ENCODE measurements at regions not wholly inside any gene's neighbourhood (a gene's known extent, or its start where the extent isn't known, plus 50 kb on each side); places are given as distances from the start of the nearest gene placed in this dataset.
A peak's percentile ranks its signal among the peaks of the same experiment; 100 is the strongest.
"Not testable (repeated sequence)": the region's sequence is repeated elsewhere in the genome, so short reads cannot be mapped to it uniquely, and the experiment has no call there.

GRCh38 chr3:74978684-74979083 is 364.2 kb upstream of the CNTN3 start:
- DNase-seq (ENCODE audit: low spot score): no peak

- DNase-seq (ENCODE audit: low spot score): not testable (repeated sequence)
Observed at GRCh38 chr3:74985028-74985904, 370.8 kb upstream of the CNTN3 start.

- DNase-seq (ENCODE audit: low spot score): no peak
Observed at GRCh38 chr3:74988095-74988494, 373.6 kb upstream of the CNTN3 start.

- DNase-seq (ENCODE audit: low spot score): no peak
Observed at GRCh38 chr3:74992898-74993297, 378.4 kb upstream of the CNTN3 start.

- DNase-seq (ENCODE audit: low spot score): peak; percentile 28
Observed at GRCh38 chr3:75001330-75001729, 386.9 kb upstream of the CNTN3 start.

GRCh38 chr3:75012791-75013331 is 398.4 kb upstream of the CNTN3 start:
- no peak for DNase-seq (ENCODE audit: low spot score)

GRCh38 chr3:75014008-75014407 is 399.5 kb upstream of the CNTN3 start:
- no peak for DNase-seq (ENCODE audit: low spot score)

GRCh38 chr3:75015280-75015679 is 400.8 kb upstream of the CNTN3 start:
- DNase-seq (ENCODE audit: low spot score): no peak

GRCh38 chr3:75035146-75035545 is 420.7 kb upstream of the CNTN3 start:
- no peak for DNase-seq (ENCODE audit: low spot score)

- no peak for DNase-seq (ENCODE audit: low spot score)
Observed at GRCh38 chr3:75042941-75043340, 428.5 kb upstream of the CNTN3 start.

- DNase-seq (ENCODE audit: low spot score): no peak
Observed at GRCh38 chr3:75048650-75049049, 434.2 kb upstream of the CNTN3 start.

- DNase-seq (ENCODE audit: low spot score): no peak
Observed at GRCh38 chr3:75049533-75049932, 435.1 kb upstream of the CNTN3 start.

- no peak for DNase-seq (ENCODE audit: low spot score)
Observed at GRCh38 chr3:75059120-75059519, 444.7 kb upstream of the CNTN3 start.

- DNase-seq (ENCODE audit: low spot score): no peak
Observed at GRCh38 chr3:75061806-75062205, 447.3 kb upstream of the CNTN3 start.

- DNase-seq (ENCODE audit: low spot score): no peak
Observed at GRCh38 chr3:75075158-75075557, 460.7 kb upstream of the CNTN3 start.

- DNase-seq (ENCODE audit: low spot score): no peak
Observed at GRCh38 chr3:75076481-75076880, 462.0 kb upstream of the CNTN3 start.

GRCh38 chr3:75078290-75078689 is 463.8 kb upstream of the CNTN3 start:
- DNase-seq (ENCODE audit: low spot score): no peak

- no peak for DNase-seq (ENCODE audit: low spot score)
Observed at GRCh38 chr3:75082845-75083244, 468.4 kb upstream of the CNTN3 start.

- no peak for DNase-seq (ENCODE audit: low spot score)
Observed at GRCh38 chr3:75089841-75090240, 475.4 kb upstream of the CNTN3 start.

- no peak for DNase-seq (ENCODE audit: low spot score)
Observed at GRCh38 chr3:75101329-75102147, 487.1 kb upstream of the CNTN3 start.

- no peak for DNase-seq (ENCODE audit: low spot score)
Observed at GRCh38 chr3:75110741-75111140, 496.3 kb upstream of the CNTN3 start.

GRCh38 chr3:75115695-75116094 is 501.2 kb upstream of the CNTN3 start:
- no peak for DNase-seq (ENCODE audit: low spot score)

GRCh38 chr3:75118779-75119178 is 504.3 kb upstream of the CNTN3 start:
- DNase-seq (ENCODE audit: low spot score): no peak

Measured in COLO829 (cell line).